ENCODE measurements at regions not wholly inside any gene's neighbourhood (a gene's known extent, or its start where the extent isn't known, plus 50 kb on each side); places are given as distances from the start of the nearest gene placed in this dataset.

DNA sequence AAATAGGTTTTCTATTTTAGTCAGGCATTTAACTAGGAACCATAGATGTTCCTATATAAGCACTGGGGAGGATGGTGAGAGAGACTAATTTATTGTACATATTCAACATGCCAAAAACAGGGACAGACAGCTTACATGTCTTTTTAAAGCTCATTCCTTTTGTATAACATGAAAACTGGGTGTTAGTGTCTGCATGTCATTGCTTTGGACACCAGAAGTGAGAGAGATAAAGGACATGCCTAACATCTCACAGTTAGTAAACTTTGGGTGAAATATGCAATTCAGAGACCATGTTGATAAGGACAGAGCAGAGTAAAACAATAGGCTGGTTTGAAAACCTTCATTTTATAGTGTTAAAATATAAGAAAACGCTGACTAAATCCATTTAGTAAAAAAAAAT lies 860.0 kb upstream of the LCORL start:
- no peak for DNase-seq (ENCODE audit: low read depth in 1 of 2, low spot score in 1 of 2)
- H3K27ac ChIP-seq (replicated peaks), result no peak overlapping the region
- TF ChIP-seq SPI1 (IDR thresholded peaks at IDR 0.05; ENCODE audit: borderline replicate concordance, low read depth) (no peak), POLR2AphosphoS5 (IDR thresholded peaks at IDR 0.05; ENCODE audit: low read depth) (no peak), GABPA (IDR thresholded peaks at IDR 0.05; ENCODE audit: low read depth) (no peak)
- TF ChIP-seq, protein P1, sequence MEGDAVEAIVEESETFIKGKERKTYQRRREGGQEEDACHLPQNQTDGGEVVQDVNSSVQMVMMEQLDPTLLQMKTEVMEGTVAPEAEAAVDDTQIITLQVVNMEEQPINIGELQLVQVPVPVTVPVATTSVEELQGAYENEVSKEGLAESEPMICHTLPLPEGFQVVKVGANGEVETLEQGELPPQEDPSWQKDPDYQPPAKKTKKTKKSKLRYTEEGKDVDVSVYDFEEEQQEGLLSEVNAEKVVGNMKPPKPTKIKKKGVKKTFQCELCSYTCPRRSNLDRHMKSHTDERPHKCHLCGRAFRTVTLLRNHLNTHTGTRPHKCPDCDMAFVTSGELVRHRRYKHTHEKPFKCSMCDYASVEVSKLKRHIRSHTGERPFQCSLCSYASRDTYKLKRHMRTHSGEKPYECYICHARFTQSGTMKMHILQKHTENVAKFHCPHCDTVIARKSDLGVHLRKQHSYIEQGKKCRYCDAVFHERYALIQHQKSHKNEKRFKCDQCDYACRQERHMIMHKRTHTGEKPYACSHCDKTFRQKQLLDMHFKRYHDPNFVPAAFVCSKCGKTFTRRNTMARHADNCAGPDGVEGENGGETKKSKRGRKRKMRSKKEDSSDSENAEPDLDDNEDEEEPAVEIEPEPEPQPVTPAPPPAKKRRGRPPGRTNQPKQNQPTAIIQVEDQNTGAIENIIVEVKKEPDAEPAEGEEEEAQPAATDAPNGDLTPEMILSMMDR (IDR thresholded peaks at IDR 0.05; ENCODE audit: insufficient read depth, low read length), result no peak
- TF ChIP-seq, protein P2, sequence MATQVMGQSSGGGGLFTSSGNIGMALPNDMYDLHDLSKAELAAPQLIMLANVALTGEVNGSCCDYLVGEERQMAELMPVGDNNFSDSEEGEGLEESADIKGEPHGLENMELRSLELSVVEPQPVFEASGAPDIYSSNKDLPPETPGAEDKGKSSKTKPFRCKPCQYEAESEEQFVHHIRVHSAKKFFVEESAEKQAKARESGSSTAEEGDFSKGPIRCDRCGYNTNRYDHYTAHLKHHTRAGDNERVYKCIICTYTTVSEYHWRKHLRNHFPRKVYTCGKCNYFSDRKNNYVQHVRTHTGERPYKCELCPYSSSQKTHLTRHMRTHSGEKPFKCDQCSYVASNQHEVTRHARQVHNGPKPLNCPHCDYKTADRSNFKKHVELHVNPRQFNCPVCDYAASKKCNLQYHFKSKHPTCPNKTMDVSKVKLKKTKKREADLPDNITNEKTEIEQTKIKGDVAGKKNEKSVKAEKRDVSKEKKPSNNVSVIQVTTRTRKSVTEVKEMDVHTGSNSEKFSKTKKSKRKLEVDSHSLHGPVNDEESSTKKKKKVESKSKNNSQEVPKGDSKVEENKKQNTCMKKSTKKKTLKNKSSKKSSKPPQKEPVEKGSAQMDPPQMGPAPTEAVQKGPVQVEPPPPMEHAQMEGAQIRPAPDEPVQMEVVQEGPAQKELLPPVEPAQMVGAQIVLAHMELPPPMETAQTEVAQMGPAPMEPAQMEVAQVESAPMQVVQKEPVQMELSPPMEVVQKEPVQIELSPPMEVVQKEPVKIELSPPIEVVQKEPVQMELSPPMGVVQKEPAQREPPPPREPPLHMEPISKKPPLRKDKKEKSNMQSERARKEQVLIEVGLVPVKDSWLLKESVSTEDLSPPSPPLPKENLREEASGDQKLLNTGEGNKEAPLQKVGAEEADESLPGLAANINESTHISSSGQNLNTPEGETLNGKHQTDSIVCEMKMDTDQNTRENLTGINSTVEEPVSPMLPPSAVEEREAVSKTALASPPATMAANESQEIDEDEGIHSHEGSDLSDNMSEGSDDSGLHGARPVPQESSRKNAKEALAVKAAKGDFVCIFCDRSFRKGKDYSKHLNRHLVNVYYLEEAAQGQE (IDR thresholded peaks at IDR 0.05; ENCODE audit: insufficient replicate concordance, low read depth), result no peak

DNA sequence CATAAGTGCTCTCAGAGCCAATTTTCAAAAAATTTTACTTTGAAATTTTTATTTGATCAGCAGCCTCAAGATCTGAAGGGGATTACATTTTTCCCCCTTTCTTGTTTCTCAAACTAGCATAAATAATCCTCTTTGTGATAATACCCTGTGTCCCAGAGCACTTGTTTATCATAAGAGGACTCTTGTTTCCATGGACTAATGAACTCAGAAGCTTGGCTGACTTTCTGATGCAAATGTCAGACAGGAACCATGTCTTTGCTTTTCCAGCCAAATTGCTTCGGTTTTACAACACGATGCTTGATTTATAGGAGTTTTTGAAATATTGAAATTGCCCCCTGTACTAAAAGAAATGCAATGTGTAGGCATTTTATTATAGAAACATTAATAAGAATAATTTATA lies 859.3 kb upstream of the LCORL start:
- Histone ChIP-seq H3K27ac (replicated peaks) (no peak overlapping the region), H3K4me3 (replicated peaks; ENCODE audit: insufficient read depth, low read length) (no peak overlapping the region), H3K27me3 (ENCODE audit: insufficient read depth, poor library complexity, severe bottlenecking) (no peaks in the 10 kb centered on the region)
- TF ChIP-seq GABPA (IDR thresholded peaks at IDR 0.05; ENCODE audit: low read depth), result no peak
- TF ChIP-seq POLR2AphosphoS5 (IDR thresholded peaks at IDR 0.05; ENCODE audit: low read depth), result no peak
- DNase-seq (ENCODE audit: low read depth in 1 of 2, low spot score in 1 of 2), result no peak

More for the DNA sequence above, 860.0 kb upstream of the LCORL start:
- Histone ChIP-seq H3K4me3 (replicated peaks; ENCODE audit: insufficient read depth, low read length) (no peak overlapping the region), H3K27me3 (ENCODE audit: insufficient read depth, poor library complexity, severe bottlenecking) (no peaks in the 10 kb centered on the region)

DNA sequence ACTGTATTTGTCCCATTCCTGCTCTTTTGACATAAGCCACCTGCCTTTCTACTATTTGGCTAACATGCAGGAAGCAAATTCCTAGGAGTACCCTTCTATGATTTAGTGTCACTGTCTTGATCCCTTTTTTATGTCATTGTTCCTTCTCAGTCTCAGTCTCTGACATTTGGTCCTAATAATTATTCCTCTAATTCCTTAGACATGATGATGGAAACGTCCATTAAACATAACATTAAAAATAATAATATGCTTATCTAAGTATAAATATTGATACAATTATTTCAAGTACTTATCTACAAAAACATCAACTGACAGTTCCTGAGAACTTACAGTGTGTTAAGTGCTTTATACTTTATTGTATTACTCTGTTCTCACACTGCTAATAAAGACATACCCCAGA lies 857.0 kb upstream of the LCORL start:
- no peak for DNase-seq (ENCODE audit: low read depth in 1 of 2, low spot score in 1 of 2)
- Histone ChIP-seq H3K4me3 (replicated peaks; ENCODE audit: insufficient read depth, low read length) (no peak overlapping the region), H3K27ac (replicated peaks) (no peak overlapping the region), H3K27me3 (ENCODE audit: insufficient read depth, poor library complexity, severe bottlenecking) (no peaks in the 10 kb centered on the region)
- TF ChIP-seq, protein P2 (IDR thresholded peaks at IDR 0.05; ENCODE audit: insufficient replicate concordance, low read depth), result no peak
- TF ChIP-seq POLR2AphosphoS5 (IDR thresholded peaks at IDR 0.05; ENCODE audit: low read depth) (no peak), SPI1 (IDR thresholded peaks at IDR 0.05; ENCODE audit: borderline replicate concordance, low read depth) (no peak), GABPA (IDR thresholded peaks at IDR 0.05; ENCODE audit: low read depth) (no peak)
- TF ChIP-seq, protein P1 (IDR thresholded peaks at IDR 0.05; ENCODE audit: insufficient read depth, low read length), result no peak

DNA sequence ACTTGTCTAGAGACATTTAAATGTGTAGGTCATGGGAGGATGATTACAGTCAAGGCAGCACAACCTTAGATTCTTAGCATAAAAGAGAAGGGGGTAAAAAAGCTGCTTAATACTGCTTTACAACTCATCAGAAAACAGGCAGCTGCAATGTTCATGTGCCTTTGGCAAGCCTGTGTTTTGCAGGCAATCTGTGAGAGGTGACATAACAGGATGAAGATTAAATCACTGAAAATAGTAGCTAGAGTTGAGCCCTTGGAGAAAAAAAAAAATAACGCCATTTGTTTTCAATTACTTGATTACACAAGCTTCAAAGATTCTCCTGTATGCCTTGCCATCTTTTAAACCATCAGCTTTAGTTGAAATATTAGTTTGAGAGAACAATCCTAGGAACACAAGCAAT lies 847.6 kb upstream of the LCORL start:
- no peaks in the 10 kb centered on the region for H3K27me3 ChIP-seq (ENCODE audit: insufficient read depth, poor library complexity, severe bottlenecking)
- no peak overlapping the region for H3K27ac ChIP-seq (replicated peaks)
- no peak overlapping the region for H3K4me3 ChIP-seq (replicated peaks; ENCODE audit: insufficient read depth, low read length)
- DNase-seq (ENCODE audit: low read depth in 1 of 2, low spot score in 1 of 2), result no peak
- TF ChIP-seq POLR2AphosphoS5 (IDR thresholded peaks at IDR 0.05; ENCODE audit: low read depth) (no peak), GABPA (IDR thresholded peaks at IDR 0.05; ENCODE audit: low read depth) (no peak), SPI1 (IDR thresholded peaks at IDR 0.05; ENCODE audit: borderline replicate concordance, low read depth) (no peak)
- TF ChIP-seq, protein P2 (IDR thresholded peaks at IDR 0.05; ENCODE audit: insufficient replicate concordance, low read depth), result no peak
- TF ChIP-seq, protein P1 (IDR thresholded peaks at IDR 0.05; ENCODE audit: insufficient read depth, low read length), result no peak

Data from HL-60 (cell line).